Epithelial cell of proximal tubule (primary cell): ENCODE measurements at regions not wholly inside any gene's neighbourhood (a gene's known extent, or its start where the extent isn't known, plus 50 kb on each side); places are given as distances from the start of the nearest gene placed in this dataset.
"Not testable (repeated sequence)": the region's sequence is repeated elsewhere in the genome, so short reads cannot be mapped to it uniquely, and the experiment has no call there.

Experiments
- DNase-seq: peaks from one replicate; pipeline ENCODE4 v3.0.0-alpha.2; 2011; ENCODE audit warnings: low read depth
- H3K4me3 ChIP-seq: 2 replicates; pipeline ENCODE4 v1.5.1; 2011; ENCODE audit warnings: low read depth, mild to moderate bottlenecking, low read length
- CTCF ChIP-seq: conservative IDR thresholded peaks from 2 replicates; pipeline ENCODE4 v1.5.1; 2012; ENCODE audit warnings: low read depth, mild to moderate bottlenecking, low read length

- DNase-seq, result no peak
- TF ChIP-seq CTCF, result no peak
- no peak overlapping the region for H3K4me3 ChIP-seq
Measured at GRCh38 chr1:221527886-221528624, 213.8 kb downstream of the DUSP10 start.

- not testable (repeated sequence) for H3K4me3 ChIP-seq, DNase-seq
Measured at GRCh38 chr1:221530159-221530558, 211.7 kb downstream of the DUSP10 start.

GRCh38 chr1:221530791-221531190 lies 211.1 kb downstream of the DUSP10 start:
- no peak overlapping the region for H3K4me3 ChIP-seq
- no peak for DNase-seq
- no peak for TF ChIP-seq CTCF

GRCh38 chr1:221532071-221532773 lies 209.7 kb downstream of the DUSP10 start:
- no peak for TF ChIP-seq CTCF
- no peak overlapping the region for H3K4me3 ChIP-seq

GRCh38 chr1:221541296-221541695 lies 200.6 kb downstream of the DUSP10 start:
- no peak for DNase-seq
- TF ChIP-seq CTCF, result no peak
- no peak overlapping the region for H3K4me3 ChIP-seq

More at GRCh38 chr1:221532071-221532773, 209.7 kb downstream of the DUSP10 start:
- DNase-seq, result no peak

- TF ChIP-seq CTCF, result peak; percentile 71
- no peak overlapping the region for H3K4me3 ChIP-seq
- DNase-seq, result no peak
Measured at GRCh38 chr1:221543529-221544120, 198.3 kb downstream of the DUSP10 start.

- no peak overlapping the region for H3K4me3 ChIP-seq
- TF ChIP-seq CTCF, result no peak
- DNase-seq, result no peak
Measured at GRCh38 chr1:221548942-221549341, 192.9 kb downstream of the DUSP10 start.
